DND-41 (cell line): ENCODE measurements at regions not wholly inside any gene's neighbourhood (a gene's known extent, or its start where the extent isn't known, plus 50 kb on each side); places are given as distances from the start of the nearest gene placed in this dataset.

Source experiments
- EZH2 ChIP-seq: IDR thresholded peaks from 3 replicates; pipeline ENCODE4 v1.6.1; 2012; ENCODE audit warnings: borderline replicate concordance, low read depth, mild to moderate bottlenecking, moderate library complexity, low read length, inconsistent platforms; ENCODE audit not compliant: severe bottlenecking
- TF ChIP-seq, protein P1 (sequence below): IDR thresholded peaks from 2 replicates; pipeline ENCODE4 v1.5.1; 2012; ENCODE audit warnings: borderline replicate concordance, low read length, moderate library complexity, mild to moderate bottlenecking; ENCODE audit not compliant: poor library complexity, severe bottlenecking; ENCODE audit errors: extremely low read depth

- TF ChIP-seq, protein P1, sequence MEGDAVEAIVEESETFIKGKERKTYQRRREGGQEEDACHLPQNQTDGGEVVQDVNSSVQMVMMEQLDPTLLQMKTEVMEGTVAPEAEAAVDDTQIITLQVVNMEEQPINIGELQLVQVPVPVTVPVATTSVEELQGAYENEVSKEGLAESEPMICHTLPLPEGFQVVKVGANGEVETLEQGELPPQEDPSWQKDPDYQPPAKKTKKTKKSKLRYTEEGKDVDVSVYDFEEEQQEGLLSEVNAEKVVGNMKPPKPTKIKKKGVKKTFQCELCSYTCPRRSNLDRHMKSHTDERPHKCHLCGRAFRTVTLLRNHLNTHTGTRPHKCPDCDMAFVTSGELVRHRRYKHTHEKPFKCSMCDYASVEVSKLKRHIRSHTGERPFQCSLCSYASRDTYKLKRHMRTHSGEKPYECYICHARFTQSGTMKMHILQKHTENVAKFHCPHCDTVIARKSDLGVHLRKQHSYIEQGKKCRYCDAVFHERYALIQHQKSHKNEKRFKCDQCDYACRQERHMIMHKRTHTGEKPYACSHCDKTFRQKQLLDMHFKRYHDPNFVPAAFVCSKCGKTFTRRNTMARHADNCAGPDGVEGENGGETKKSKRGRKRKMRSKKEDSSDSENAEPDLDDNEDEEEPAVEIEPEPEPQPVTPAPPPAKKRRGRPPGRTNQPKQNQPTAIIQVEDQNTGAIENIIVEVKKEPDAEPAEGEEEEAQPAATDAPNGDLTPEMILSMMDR = no peak
- no peak for TF ChIP-seq EZH2
Observed at GRCh38 chr9:570187-570586, 271.3 kb upstream of the DMRT1 start.
